HL-60/S4 treated with retinoic acid at 250 ng/mL for 4 days and 3 days (cell line): ENCODE measurements at regions not wholly inside any gene's neighbourhood (a gene's known extent, or its start where the extent isn't known, plus 50 kb on each side); places are given as distances from the start of the nearest gene placed in this dataset.

Source experiments
- in situ Hi-C: fragments of 300-500 bp; cut with MboI; formaldehyde crosslinking; loops from 2 replicates; pipeline ENCODE4 v1.7.0; 2022; ENCODE audit warnings: low sequenced_read_pairs

GRCh38 chr9:7259544-7260241 is 501.9 kb downstream of the KDM4C start:
- in situ Hi-C loops = no loop called here

GRCh38 chr9:7258688-7259396 is 501.1 kb downstream of the KDM4C start:
- in situ Hi-C loops = no loop called here

- in situ Hi-C loops = no loop called here
Measured at GRCh38 chr9:7246917-7247522, 489.2 kb downstream of the KDM4C start.

- in situ Hi-C loops = no loop called here
Measured at GRCh38 chr9:7245976-7246580, 488.3 kb downstream of the KDM4C start.

- in situ Hi-C loops = no loop called here
Measured at GRCh38 chr9:7243838-7244237, 486.1 kb downstream of the KDM4C start.

GRCh38 chr9:7242126-7242525 is 484.4 kb downstream of the KDM4C start:
- in situ Hi-C loops = no loop called here

- in situ Hi-C loops = no loop called here
Measured at GRCh38 chr9:7241694-7242093, 483.9 kb downstream of the KDM4C start.

- in situ Hi-C loops = no loop called here
Measured at GRCh38 chr9:7240569-7241311, 483.0 kb downstream of the KDM4C start.

- in situ Hi-C loops = no loop called here
Measured at GRCh38 chr9:7239708-7240107, 481.9 kb downstream of the KDM4C start.

GRCh38 chr9:7238247-7238637 is 480.5 kb downstream of the KDM4C start:
- in situ Hi-C loops = no loop called here

- in situ Hi-C loops = no loop called here
Measured at GRCh38 chr9:7237473-7238246, 479.9 kb downstream of the KDM4C start.

- in situ Hi-C loops = no loop called here
Measured at GRCh38 chr9:7236186-7236585, 478.4 kb downstream of the KDM4C start.

- in situ Hi-C loops = no loop called here
Measured at GRCh38 chr9:7234144-7234543, 476.4 kb downstream of the KDM4C start.

- in situ Hi-C loops = no loop called here
Measured at GRCh38 chr9:7229571-7229970, 471.8 kb downstream of the KDM4C start.

- in situ Hi-C loops = no loop called here
Measured at GRCh38 chr9:7228726-7229125, 471.0 kb downstream of the KDM4C start.

- in situ Hi-C loops = no loop called here
Measured at GRCh38 chr9:7227951-7228350, 470.2 kb downstream of the KDM4C start.

GRCh38 chr9:7226007-7226640 is 468.4 kb downstream of the KDM4C start:
- in situ Hi-C loops = no loop called here
